Spinal cord (tissue), 9 donors: ENCODE measurements at regions not wholly inside any gene's neighbourhood (a gene's known extent, or its start where the extent isn't known, plus 50 kb on each side); places are given as distances from the start of the nearest gene placed in this dataset.
"Not testable (repeated sequence)": the region's sequence is repeated elsewhere in the genome, so short reads cannot be mapped to it uniquely, and the experiment has no call there.

ENCODE experiments used
- DNase-seq, 6 donors: peaks; one replicate each; pipeline versions ENCODE4 v3.0.0 to v3.0.0-alpha.2; 2013 to 2015; ENCODE audit warnings: low spot score in 6 of 6, low read depth in 4 of 6
- H3K27ac ChIP-seq: one replicate; pipeline ENCODE4 v1.5.1; 2013; ENCODE audit warnings: low read depth, low read length, control low read depth
- H3K27me3 ChIP-seq: one replicate; pipeline ENCODE4 v1.6.1; 2013; ENCODE audit warnings: low read length; ENCODE audit not compliant: control insufficient read depth, insufficient read depth
- H3K36me3 ChIP-seq: one replicate; pipeline ENCODE4 v1.6.1; 2013; ENCODE audit warnings: low read length; ENCODE audit not compliant: control insufficient read depth, insufficient read depth
- H3K4me1 ChIP-seq: one replicate; pipeline ENCODE4 v1.6.1; 2013; ENCODE audit warnings: low read length; ENCODE audit not compliant: control insufficient read depth, insufficient read depth
- H3K4me3 ChIP-seq: one replicate; pipeline ENCODE4 v1.5.1; 2013; ENCODE audit warnings: low read depth, low read length, control low read depth
- H3K9me3 ChIP-seq: one replicate; pipeline ENCODE4 v1.6.1; 2013; ENCODE audit warnings: low read length; ENCODE audit not compliant: control insufficient read depth, insufficient read depth
- WGBS: methylation state at CpG from one replicate; pipeline ENCODE4 v1.1.5; 2013; ENCODE audit warnings: missing lambda C conversion rate; ENCODE audit not compliant: insufficient coverage; 5-methylcytosine and 5-hydroxymethylcytosine counted together
- donor health status: healthy.

- not testable (repeated sequence) for H3K9me3 ChIP-seq, H3K36me3 ChIP-seq, H3K4me3 ChIP-seq, H3K4me1 ChIP-seq, H3K27me3 ChIP-seq, H3K27ac ChIP-seq, DNase-seq
- 80% methylated on average over 1 of the region's 2 CpGs for WGBS
Measured at GRCh38 chr16:33966855-33967254, 507.4 kb downstream of the TP53TG3F start.

DNA sequence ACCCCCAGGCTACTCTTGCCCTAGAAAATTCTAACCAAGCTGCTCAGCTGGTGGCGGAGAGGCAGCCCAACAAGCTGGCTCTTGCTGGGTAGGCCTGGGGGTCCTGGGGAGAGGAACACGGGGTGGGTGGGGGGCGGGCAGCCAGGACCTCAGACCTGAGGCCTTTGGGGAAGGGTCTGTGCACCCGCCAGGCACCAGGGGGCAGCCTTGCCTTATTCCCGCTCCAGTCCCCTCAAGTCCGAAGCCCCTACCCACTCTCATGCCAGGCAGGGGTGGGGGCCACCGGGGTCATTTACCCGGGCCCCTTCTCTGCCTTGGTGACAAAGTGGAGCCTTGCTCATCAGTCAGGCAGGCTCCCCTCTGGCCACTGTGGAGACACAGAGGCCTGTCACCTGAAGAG, 515.1 kb downstream of the TP53TG3F start:
- H3K27ac ChIP-seq, H3K9me3 ChIP-seq, DNase-seq, H3K36me3 ChIP-seq, H3K27me3 ChIP-seq, H3K4me1 ChIP-seq, H3K4me3 ChIP-seq: not testable (repeated sequence)
- no CpG with 5 or more reads among the region's 8 CpGs for WGBS

DNA sequence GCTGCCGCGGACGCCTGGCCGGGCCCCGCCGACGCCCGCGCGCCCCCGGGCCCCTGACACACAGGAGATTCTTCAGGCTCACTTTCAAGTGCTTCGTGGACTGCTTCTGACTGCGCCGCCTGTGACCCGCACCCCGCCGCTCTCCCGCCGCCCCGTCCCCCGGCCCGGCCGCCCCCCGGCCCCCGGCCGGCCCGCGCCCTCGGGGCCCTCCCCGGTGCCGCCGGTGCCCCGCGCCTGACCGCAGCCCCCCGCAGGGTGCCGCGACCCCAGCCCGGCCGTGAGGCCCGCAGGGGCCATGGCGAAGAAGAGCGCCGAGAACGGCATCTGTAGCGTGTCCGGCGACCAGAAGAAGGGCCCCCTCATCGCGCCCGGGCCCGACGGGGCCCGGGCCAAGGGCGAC, 516.3 kb downstream of the TP53TG3F start:
- H3K9me3 ChIP-seq, H3K27ac ChIP-seq, H3K4me3 ChIP-seq, H3K27me3 ChIP-seq, H3K4me1 ChIP-seq, H3K36me3 ChIP-seq, DNase-seq: not testable (repeated sequence)
- WGBS, result no CpG with 5 or more reads among the region's 55 CpGs

DNA sequence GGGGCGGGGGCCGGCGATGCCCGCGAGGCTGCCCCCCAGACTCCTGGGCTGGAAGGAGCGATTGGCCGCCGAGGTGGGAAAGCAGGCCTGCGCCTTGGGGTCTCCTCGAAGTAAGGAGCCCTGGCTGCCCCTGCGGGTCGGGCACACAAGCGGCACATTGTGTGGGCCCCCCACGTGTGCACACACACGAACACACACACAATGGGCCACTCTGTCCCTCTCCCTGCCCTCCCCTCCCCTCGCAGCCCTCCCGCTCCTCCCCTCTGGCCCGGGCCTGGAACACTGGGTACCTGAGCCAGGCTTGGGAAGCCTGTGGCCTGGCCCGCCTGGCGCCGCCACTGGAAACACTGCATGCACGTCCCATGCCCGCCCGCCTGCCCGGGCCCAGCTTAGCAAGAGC, 517.1 kb downstream of the TP53TG3F start:
- H3K4me1 ChIP-seq, H3K36me3 ChIP-seq, H3K9me3 ChIP-seq, H3K27ac ChIP-seq, DNase-seq, H3K27me3 ChIP-seq, H3K4me3 ChIP-seq: not testable (repeated sequence)
- 57% methylated on average over 3 of the region's 25 CpGs for WGBS

- no CpG with 5 or more reads among the region's 6 CpGs for WGBS
- H3K4me1 ChIP-seq, DNase-seq, H3K36me3 ChIP-seq, H3K9me3 ChIP-seq, H3K27me3 ChIP-seq, H3K27ac ChIP-seq, H3K4me3 ChIP-seq: not testable (repeated sequence)
Measured at GRCh38 chr16:33978784-33979183, 519.4 kb downstream of the TP53TG3F start.

DNA sequence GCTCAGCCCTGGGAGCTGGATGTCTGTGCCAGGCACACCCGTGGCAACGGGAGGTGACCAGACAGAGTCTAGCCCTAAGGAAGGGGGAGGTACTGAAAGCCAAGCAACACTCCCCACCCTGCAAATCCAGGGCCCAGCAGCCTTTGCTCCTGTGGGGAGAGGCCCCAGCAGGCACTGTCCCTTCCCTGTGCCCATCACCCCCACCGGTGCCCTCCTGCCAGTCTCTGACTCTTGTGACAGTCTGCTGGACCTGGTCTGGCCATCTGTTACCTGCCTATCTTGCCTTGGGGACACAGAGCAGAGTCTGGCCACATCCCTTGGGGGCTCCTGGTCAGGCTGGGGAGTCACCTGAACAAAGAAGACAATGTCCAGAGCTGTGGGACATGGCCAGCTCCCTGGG, 520.2 kb downstream of the TP53TG3F start:
- not testable (repeated sequence) for H3K9me3 ChIP-seq, H3K27ac ChIP-seq, H3K4me1 ChIP-seq, H3K36me3 ChIP-seq, DNase-seq, H3K27me3 ChIP-seq, H3K4me3 ChIP-seq
- WGBS, result no CpG with 5 or more reads among the region's 3 CpGs

GRCh38 chr16:33980736-33981135, 521.3 kb downstream of the TP53TG3F start:
- not testable (repeated sequence) for H3K27ac ChIP-seq, H3K9me3 ChIP-seq, H3K4me1 ChIP-seq, H3K4me3 ChIP-seq, H3K36me3 ChIP-seq, DNase-seq, H3K27me3 ChIP-seq
- no CpG with 5 or more reads among the region's 8 CpGs for WGBS

DNA sequence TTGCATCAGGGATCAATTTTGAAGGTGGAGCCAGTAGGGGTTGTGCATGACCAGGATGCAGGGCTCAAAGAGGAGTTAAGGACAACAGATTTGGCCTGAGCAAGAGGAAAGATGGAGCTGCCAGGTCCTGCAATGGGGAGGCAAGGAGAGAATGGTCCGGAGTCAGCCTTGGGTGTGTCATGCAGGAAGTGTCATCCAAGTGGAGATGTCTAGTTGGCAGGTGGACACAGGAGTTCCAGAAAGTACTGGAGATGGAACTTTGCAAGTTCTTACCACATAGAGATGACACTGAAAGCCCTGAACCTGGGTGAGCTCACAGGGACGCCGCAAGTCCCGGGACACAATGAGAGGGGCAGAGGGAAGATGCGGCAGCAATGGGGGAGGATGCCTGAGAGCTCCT, 525.0 kb downstream of the TP53TG3F start:
- not testable (repeated sequence) for H3K27ac ChIP-seq, H3K36me3 ChIP-seq, DNase-seq, H3K4me3 ChIP-seq, H3K27me3 ChIP-seq, H3K9me3 ChIP-seq, H3K4me1 ChIP-seq
- no CpG with 5 or more reads among the region's 5 CpGs for WGBS

DNA sequence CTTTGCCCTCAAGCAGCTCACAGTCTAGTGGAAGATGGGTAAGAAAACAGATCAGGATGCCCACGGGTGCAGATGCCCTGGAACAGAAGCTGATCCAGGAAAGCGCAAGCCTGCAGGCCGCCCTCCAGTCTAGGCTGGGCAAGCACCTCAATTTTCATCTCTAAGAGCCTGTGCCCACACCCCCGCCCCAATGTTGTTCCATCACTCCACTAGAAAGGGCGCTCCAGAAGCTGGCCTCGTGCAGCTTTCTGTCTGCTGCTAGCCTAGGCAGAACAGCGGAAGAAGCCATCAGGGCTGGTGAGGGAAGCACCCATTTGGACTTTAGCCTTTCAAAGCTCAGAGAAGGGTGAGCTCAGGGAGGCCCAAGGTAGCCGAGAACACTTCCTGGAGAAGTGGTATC, 527.1 kb downstream of the TP53TG3F start:
- not testable (repeated sequence) for H3K36me3 ChIP-seq, H3K4me3 ChIP-seq, H3K4me1 ChIP-seq, H3K27ac ChIP-seq, DNase-seq, H3K9me3 ChIP-seq, H3K27me3 ChIP-seq
- WGBS, result no CpG with 5 or more reads among the region's 8 CpGs

DNA sequence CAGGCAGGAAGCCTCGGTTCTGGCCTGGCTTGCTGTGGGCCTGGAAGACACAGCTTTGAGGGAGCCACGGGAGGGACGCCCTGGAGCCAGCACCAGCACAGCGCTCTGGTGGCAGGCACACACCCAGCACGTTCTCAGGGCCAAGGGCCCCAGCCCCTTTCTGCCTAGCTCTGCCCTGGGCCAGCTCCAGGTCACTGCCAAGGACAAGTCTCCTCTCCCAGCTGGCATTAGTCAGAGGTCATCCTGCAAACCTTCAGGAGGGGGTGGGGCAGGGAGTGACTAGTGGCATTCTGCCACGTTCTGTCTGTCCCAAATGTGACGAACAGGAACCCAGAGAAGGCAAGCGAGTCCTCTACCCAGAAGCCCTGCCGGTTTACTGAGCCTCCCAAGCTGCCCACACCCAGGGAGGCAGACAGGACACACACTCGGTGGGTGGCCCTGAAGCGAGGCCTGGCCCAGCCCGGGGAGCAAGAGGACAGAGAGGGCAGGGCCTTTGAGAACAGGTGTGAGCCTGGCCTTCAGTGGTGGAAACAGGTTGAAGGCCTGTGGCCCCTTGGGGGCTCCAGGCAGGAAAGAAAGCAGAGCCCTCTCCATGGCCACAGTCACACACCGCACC, 528.0 kb downstream of the TP53TG3F start:
- H3K27ac ChIP-seq, H3K9me3 ChIP-seq, H3K27me3 ChIP-seq, DNase-seq, H3K36me3 ChIP-seq, H3K4me1 ChIP-seq, H3K4me3 ChIP-seq: not testable (repeated sequence)
- WGBS, result no CpG with 5 or more reads among the region's 13 CpGs
